ENCODE measurements at regions not wholly inside any gene's neighbourhood (a gene's known extent, or its start where the extent isn't known, plus 50 kb on each side); places are given as distances from the start of the nearest gene placed in this dataset.

- Histone ChIP-seq H3K27ac (ENCODE audit: low read length) (no peak overlapping the region), H3K4me3 (ENCODE audit: low read length) (no peak overlapping the region), H3K36me3 (ENCODE audit: control insufficient read depth, insufficient read depth, low read length) (no peaks in the 10 kb centered on the region), H3K4me1 (ENCODE audit: control insufficient read depth, insufficient read depth, low read length) (no peaks in the 10 kb centered on the region), H3K9me3 (ENCODE audit: control insufficient read depth, insufficient read depth, low read length) (no peaks in the 10 kb centered on the region), H3K27me3 (ENCODE audit: control insufficient read depth, insufficient read depth, low read length) (no peaks in the 10 kb centered on the region)
- no peak for DNase-seq (ENCODE audit: low read depth, low spot score)
- WGBS (ENCODE audit: insufficient coverage, insufficient read length), result no CpG with 5 or more reads among the region's 3 CpGs
These were observed 197.4 kb downstream of the SEC16B start for GRCh38 chr1:177772386-177772960.

DNA sequence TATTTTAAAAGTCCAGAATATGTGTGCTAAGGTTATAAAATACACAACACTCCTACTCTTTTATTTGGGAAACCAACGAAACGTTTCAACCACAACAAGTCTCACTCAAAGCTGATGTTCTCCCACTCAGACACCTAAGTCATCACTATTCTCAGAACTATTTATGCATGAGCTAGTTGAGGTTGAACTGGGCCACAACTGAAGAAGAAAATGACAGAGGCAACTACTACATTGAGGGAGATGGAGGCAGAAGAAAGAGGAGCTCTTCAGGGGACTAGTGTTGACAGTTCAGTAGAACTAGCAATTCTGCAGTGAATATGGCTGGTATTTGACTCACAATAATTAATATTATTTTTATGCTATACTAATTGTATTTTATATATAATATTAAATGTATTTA is 198.2 kb downstream of the SEC16B start:
- Histone ChIP-seq H3K4me3 (ENCODE audit: low read length) (no peak overlapping the region), H3K36me3 (ENCODE audit: control insufficient read depth, insufficient read depth, low read length) (no peaks in the 10 kb centered on the region), H3K9me3 (ENCODE audit: control insufficient read depth, insufficient read depth, low read length) (no peaks in the 10 kb centered on the region), H3K27ac (ENCODE audit: low read length) (no peak overlapping the region), H3K4me1 (ENCODE audit: control insufficient read depth, insufficient read depth, low read length) (no peaks in the 10 kb centered on the region), H3K27me3 (ENCODE audit: control insufficient read depth, insufficient read depth, low read length) (no peaks in the 10 kb centered on the region)
- WGBS (ENCODE audit: insufficient coverage, insufficient read length), result no CpG with 5 or more reads among the region's 2 CpGs
- DNase-seq (ENCODE audit: low read depth, low spot score), result no peak

GRCh38 chr1:177770096-177770495 is 199.8 kb downstream of the SEC16B start:
- Histone ChIP-seq H3K4me1 (ENCODE audit: control insufficient read depth, insufficient read depth, low read length) (no peaks in the 10 kb centered on the region), H3K9me3 (ENCODE audit: control insufficient read depth, insufficient read depth, low read length) (no peaks in the 10 kb centered on the region), H3K36me3 (ENCODE audit: control insufficient read depth, insufficient read depth, low read length) (no peaks in the 10 kb centered on the region), H3K27me3 (ENCODE audit: control insufficient read depth, insufficient read depth, low read length) (no peaks in the 10 kb centered on the region), H3K27ac (ENCODE audit: low read length) (no peak overlapping the region), H3K4me3 (ENCODE audit: low read length) (no peak overlapping the region)
- no peak for DNase-seq (ENCODE audit: low read depth, low spot score)

- no CpG with 5 or more reads among the region's 7 CpGs for WGBS (ENCODE audit: insufficient coverage, insufficient read length)
- Histone ChIP-seq H3K4me3 (ENCODE audit: low read length) (no peak overlapping the region), H3K36me3 (ENCODE audit: control insufficient read depth, insufficient read depth, low read length) (no peaks in the 10 kb centered on the region), H3K27ac (ENCODE audit: low read length) (no peak overlapping the region), H3K4me1 (ENCODE audit: control insufficient read depth, insufficient read depth, low read length) (peaks cover 2% of the 10 kb centered on the region; the same call in 1 of the 2 replicates), H3K9me3 (ENCODE audit: control insufficient read depth, insufficient read depth, low read length) (no peaks in the 10 kb centered on the region; the same call in 1 of the 2 replicates), H3K27me3 (ENCODE audit: control insufficient read depth, insufficient read depth, low read length) (no peaks in the 10 kb centered on the region)
- no peak for DNase-seq (ENCODE audit: low read depth, low spot score)
These were observed 213.9 kb downstream of the SEC16B start for GRCh38 chr1:177755851-177756560.

DNA sequence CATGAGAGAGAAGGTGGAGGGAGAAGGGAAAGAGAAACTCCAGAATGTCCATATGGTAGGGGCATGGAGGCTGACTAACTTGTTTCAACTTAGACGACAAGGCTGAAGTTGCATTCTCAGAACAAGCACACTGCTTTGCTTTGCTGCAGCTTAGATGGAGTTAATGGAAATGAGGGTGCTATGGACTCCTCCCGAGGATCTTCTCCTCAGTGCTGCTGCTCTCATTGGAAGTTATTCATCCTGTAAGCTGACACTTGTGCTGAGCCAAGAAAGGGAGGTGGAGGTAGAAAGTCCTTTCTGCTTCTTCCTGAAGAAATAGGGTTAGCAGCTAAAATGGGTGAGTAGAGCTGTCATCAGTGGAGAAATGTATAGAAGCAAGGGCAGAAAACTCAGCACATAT is 215.3 kb downstream of the SEC16B start:
- Histone ChIP-seq H3K4me1 (ENCODE audit: control insufficient read depth, insufficient read depth, low read length) (peaks cover 2% of the 10 kb centered on the region; the same call in 1 of the 2 replicates), H3K36me3 (ENCODE audit: control insufficient read depth, insufficient read depth, low read length) (no peaks in the 10 kb centered on the region), H3K9me3 (ENCODE audit: control insufficient read depth, insufficient read depth, low read length) (no peaks in the 10 kb centered on the region; the same call in 1 of the 2 replicates), H3K27ac (ENCODE audit: low read length) (no peak overlapping the region), H3K4me3 (ENCODE audit: low read length) (no peak overlapping the region), H3K27me3 (ENCODE audit: control insufficient read depth, insufficient read depth, low read length) (no peaks in the 10 kb centered on the region)
- no peak for DNase-seq (ENCODE audit: low read depth, low spot score)
- WGBS (ENCODE audit: insufficient coverage, insufficient read length), result no CpG with 5 or more reads among the region's 2 CpGs

- Histone ChIP-seq H3K9me3 (ENCODE audit: control insufficient read depth, insufficient read depth, low read length) (no peaks in the 10 kb centered on the region), H3K27me3 (ENCODE audit: control insufficient read depth, insufficient read depth, low read length) (no peaks in the 10 kb centered on the region), H3K4me1 (ENCODE audit: control insufficient read depth, insufficient read depth, low read length) (peaks cover 2% of the 10 kb centered on the region; the same call in 1 of the 2 replicates), H3K36me3 (ENCODE audit: control insufficient read depth, insufficient read depth, low read length) (no peaks in the 10 kb centered on the region), H3K4me3 (ENCODE audit: low read length) (no peak overlapping the region), H3K27ac (ENCODE audit: low read length) (no peak overlapping the region)
- no peak for DNase-seq (ENCODE audit: low read depth, low spot score)
- no CpG with 5 or more reads among the region's 5 CpGs for WGBS (ENCODE audit: insufficient coverage, insufficient read length)
These were observed 216.2 kb downstream of the SEC16B start for GRCh38 chr1:177753655-177754054.

DNA sequence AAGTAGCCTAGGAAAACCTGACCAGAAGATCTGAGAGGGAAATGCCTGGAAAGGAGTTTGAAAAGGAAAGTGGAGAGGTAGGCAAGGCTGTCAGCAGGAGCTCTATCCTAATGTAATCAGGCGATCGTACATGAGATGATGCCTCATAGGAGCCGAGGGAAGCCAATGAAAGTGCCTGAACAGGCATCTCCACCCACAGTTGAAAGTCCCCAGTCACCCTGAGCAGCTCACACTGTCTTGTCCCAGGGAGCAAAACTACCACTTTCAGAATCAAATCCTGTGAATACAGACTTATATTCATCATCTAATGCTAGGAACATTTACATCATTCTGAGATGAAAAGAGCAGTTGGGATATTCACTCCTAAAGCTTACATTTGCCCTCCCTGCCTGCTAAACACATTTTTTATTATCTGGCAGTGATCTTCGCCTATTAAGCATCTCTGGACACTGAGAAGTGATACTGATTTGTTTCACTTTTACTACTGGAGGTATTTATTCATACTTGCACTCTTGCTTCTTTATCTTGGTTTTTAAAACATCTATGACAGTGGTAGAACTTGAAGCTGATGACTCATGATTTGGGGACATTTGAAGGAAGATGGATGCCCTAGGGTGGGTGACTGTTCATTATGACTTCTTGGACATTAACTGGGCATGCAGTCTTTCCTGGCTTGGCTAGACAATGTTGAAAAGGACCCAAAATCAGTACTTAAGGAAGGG is 221.6 kb downstream of the SEC16B start:
- Histone ChIP-seq H3K27me3 (ENCODE audit: control insufficient read depth, insufficient read depth, low read length) (no peaks in the 10 kb centered on the region), H3K36me3 (ENCODE audit: control insufficient read depth, insufficient read depth, low read length) (no peaks in the 10 kb centered on the region), H3K9me3 (ENCODE audit: control insufficient read depth, insufficient read depth, low read length) (no peaks in the 10 kb centered on the region), H3K4me3 (ENCODE audit: low read length) (no peak overlapping the region), H3K27ac (ENCODE audit: low read length) (no peak overlapping the region), H3K4me1 (ENCODE audit: control insufficient read depth, insufficient read depth, low read length) (no peaks in the 10 kb centered on the region)
- no CpG with 5 or more reads among the region's 4 CpGs for WGBS (ENCODE audit: insufficient coverage, insufficient read length)
- DNase-seq (ENCODE audit: low read depth, low spot score), result no peak

DNA sequence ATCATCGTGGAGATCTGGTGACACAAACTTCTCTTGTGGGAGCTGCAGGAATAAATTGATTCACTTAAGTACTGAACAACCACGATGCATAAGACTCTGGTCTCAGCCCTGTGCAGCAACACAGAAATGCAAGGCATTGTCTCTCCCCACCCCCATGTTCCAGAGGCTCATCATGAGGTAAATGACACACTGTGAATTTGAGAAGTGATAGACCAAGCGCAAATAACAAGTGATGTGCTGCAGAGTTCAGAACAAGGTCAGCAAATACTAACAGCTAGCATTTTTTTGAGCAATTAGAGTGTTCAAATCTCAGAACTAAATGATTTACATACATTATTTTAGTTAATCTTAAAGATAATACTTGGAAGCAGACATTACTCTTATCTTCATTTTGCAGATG is 223.7 kb downstream of the SEC16B start:
- Histone ChIP-seq H3K27ac (ENCODE audit: low read length) (no peak overlapping the region), H3K4me3 (ENCODE audit: low read length) (no peak overlapping the region), H3K4me1 (ENCODE audit: control insufficient read depth, insufficient read depth, low read length) (no peaks in the 10 kb centered on the region), H3K36me3 (ENCODE audit: control insufficient read depth, insufficient read depth, low read length) (no peaks in the 10 kb centered on the region), H3K9me3 (ENCODE audit: control insufficient read depth, insufficient read depth, low read length) (no peaks in the 10 kb centered on the region), H3K27me3 (ENCODE audit: control insufficient read depth, insufficient read depth, low read length) (no peaks in the 10 kb centered on the region)
- WGBS (ENCODE audit: insufficient coverage, insufficient read length), result no CpG with 5 or more reads among the region's 3 CpGs
- no peak for DNase-seq (ENCODE audit: low read depth, low spot score)

GRCh38 chr1:177744906-177745305 is 225.0 kb downstream of the SEC16B start:
- no peaks in the 10 kb centered on the region for H3K9me3 ChIP-seq (ENCODE audit: control insufficient read depth, insufficient read depth, low read length)
- H3K36me3 ChIP-seq (ENCODE audit: control insufficient read depth, insufficient read depth, low read length), result no peaks in the 10 kb centered on the region
- H3K27me3 ChIP-seq (ENCODE audit: control insufficient read depth, insufficient read depth, low read length), result no peaks in the 10 kb centered on the region
- WGBS (ENCODE audit: insufficient coverage, insufficient read length), result 100% methylated on average over 1 of the region's 1 CpG
- no peak for DNase-seq (ENCODE audit: low read depth, low spot score)
- H3K27ac ChIP-seq (ENCODE audit: low read length), result no peak overlapping the region
- H3K4me3 ChIP-seq (ENCODE audit: low read length), result no peak overlapping the region
- H3K4me1 ChIP-seq (ENCODE audit: control insufficient read depth, insufficient read depth, low read length), result no peaks in the 10 kb centered on the region

DNA sequence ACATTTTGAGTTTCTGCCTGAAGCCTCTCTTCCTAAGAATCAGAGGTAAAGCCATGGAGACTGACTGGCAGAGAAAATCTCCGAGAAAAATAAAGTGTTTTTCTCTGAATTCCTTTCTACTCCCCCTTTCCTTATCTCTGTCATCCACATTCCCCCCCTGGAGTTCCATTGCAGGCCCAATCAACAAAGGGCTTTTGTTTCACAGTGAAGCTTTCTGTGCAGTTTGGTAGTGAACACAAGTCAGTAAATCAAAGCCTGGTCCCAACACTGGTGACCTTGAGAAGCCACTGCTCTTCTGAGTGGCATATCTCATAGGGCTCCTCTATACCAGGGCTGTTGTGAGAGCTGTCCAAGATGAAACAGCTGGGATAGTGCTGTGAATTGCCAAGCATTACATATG is 228.4 kb downstream of the SEC16B start:
- no peaks in the 10 kb centered on the region for H3K4me1 ChIP-seq (ENCODE audit: control insufficient read depth, insufficient read depth, low read length)
- no peaks in the 10 kb centered on the region for H3K36me3 ChIP-seq (ENCODE audit: control insufficient read depth, insufficient read depth, low read length)
- no peak for DNase-seq (ENCODE audit: low read depth, low spot score)
- no peaks in the 10 kb centered on the region for H3K9me3 ChIP-seq (ENCODE audit: control insufficient read depth, insufficient read depth, low read length)
- WGBS (ENCODE audit: insufficient coverage, insufficient read length), result no CpG with 5 or more reads among the region's 1 CpG
- H3K27me3 ChIP-seq (ENCODE audit: control insufficient read depth, insufficient read depth, low read length), result no peaks in the 10 kb centered on the region
- no peak overlapping the region for H3K27ac ChIP-seq (ENCODE audit: low read length)
- H3K4me3 ChIP-seq (ENCODE audit: low read length), result no peak overlapping the region
